ENCODE measurements at regions not wholly inside any gene's neighbourhood (a gene's known extent, or its start where the extent isn't known, plus 50 kb on each side); places are given as distances from the start of the nearest gene placed in this dataset.

DNA sequence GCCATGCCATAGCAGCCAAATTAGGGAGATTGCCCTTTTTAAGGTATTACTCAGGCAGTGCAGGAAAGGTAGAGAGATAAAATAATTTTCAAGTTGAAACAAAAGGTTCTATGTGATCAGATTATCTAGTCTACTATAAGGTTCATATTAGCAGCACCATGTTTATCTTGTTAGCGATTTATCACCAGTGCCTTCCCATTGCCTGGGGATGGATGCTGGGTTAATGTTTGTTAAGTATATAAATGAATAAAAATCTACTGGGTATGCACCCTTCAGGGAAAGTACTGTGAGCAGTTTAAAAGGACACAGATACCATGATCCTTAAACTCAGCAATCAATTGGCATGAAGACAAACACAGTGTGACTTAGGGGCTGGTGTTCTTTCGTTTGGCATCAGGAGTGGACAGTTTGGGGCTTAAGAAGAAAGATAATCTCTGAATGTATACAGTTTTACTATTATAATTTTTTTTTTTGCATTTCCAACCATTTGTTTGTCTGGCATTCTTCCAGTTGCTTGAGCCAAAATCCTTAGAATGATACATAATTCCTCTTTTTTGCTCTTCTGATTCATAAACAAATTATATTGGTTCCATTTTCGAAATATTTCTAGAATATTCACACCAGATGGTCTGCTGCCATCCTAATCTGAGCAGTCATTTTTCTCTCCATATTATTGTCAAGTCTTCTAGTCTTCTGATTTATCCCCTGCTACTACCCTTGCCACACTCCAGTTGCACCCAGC is 512.8 kb upstream of the SLC8A1 start:
- no peaks in the 10 kb centered on the region for H3F3A ChIP-seq (ENCODE audit: low read depth)
- no peak for TF ChIP-seq CTCF (IDR thresholded peaks at IDR 0.05)
- no peak for TF ChIP-seq EZH2phosphoT487 (IDR thresholded peaks at IDR 0.05)
- TF ChIP-seq EZH2 (IDR thresholded peaks at IDR 0.05), result no peak
- peaks cover 5% of the 10 kb centered on the region for H3K4me1 ChIP-seq
- H3K9me3 Mint-ChIP-seq, result peaks cover 3% of the 10 kb centered on the region
- no peak overlapping the region for H3K27ac ChIP-seq
- no peaks in the 10 kb centered on the region for H3K9me3 ChIP-seq (ENCODE audit: low read depth)
- no peak overlapping the region for H3K4me3 Mint-ChIP-seq
- no peak overlapping the region for H3K27ac Mint-ChIP-seq
- no peak for DNase-seq (ENCODE audit: low spot score)
- H3K9ac ChIP-seq, result no peak overlapping the region
- H3K4me2 ChIP-seq, result no peak overlapping the region
- H4K20me1 ChIP-seq (ENCODE audit: low read depth), result no peaks in the 10 kb centered on the region
- H3K27me3 Mint-ChIP-seq (ENCODE audit: insufficient read depth, low read depth), result peaks cover 2% of the 10 kb centered on the region
- H3K27me3 ChIP-seq, result no peaks in the 10 kb centered on the region
- H3K36me3 ChIP-seq, result no peaks in the 10 kb centered on the region
- H3K4me1 Mint-ChIP-seq, result no peaks in the 10 kb centered on the region
- no peak overlapping the region for H3K4me3 ChIP-seq
- H3K36me3 Mint-ChIP-seq, result no peaks in the 10 kb centered on the region
- no peaks in the 10 kb centered on the region for H3K79me2 ChIP-seq (ENCODE audit: low read depth)
- no peak overlapping the region for H2AFZ ChIP-seq (replicated peaks)

DNA sequence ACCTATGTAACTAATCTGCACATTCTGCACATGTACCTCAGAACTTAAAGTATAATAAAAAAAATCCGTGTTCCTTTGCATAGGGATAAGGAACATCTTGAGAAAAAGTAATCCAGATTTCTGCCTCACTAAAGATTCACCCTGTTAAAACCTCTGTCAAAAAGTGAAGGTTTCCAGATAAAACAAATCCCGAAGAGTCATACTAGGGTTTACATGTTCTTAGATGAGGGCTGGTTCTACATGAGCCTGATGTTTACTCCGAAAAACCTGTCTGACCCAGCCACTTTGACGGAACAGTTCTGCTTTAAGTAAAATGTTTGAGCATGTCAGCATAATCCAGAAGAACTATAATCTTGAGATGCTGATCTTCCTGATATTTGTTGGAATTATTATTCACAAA is 515.6 kb upstream of the SLC8A1 start:
- H3K4me1 ChIP-seq, result no peaks in the 10 kb centered on the region
- no peaks in the 10 kb centered on the region for H3K79me2 ChIP-seq (ENCODE audit: low read depth)
- H3K9ac ChIP-seq, result no peak overlapping the region
- no peaks in the 10 kb centered on the region for H4K20me1 ChIP-seq (ENCODE audit: low read depth)
- Mint-ChIP-seq H3K4me3 (no peak overlapping the region), H3K27me3 (ENCODE audit: insufficient read depth, low read depth) (peaks cover 2% of the 10 kb centered on the region), H3K9me3 (peaks cover 3% of the 10 kb centered on the region), H3K4me1 (no peaks in the 10 kb centered on the region), H3K36me3 (no peaks in the 10 kb centered on the region), H3K27ac (no peak overlapping the region)
- TF ChIP-seq CTCF (IDR thresholded peaks at IDR 0.05), result no peak
- TF ChIP-seq EZH2 (IDR thresholded peaks at IDR 0.05), result no peak
- TF ChIP-seq EZH2phosphoT487 (IDR thresholded peaks at IDR 0.05), result no peak
- no peak overlapping the region for H3K4me3 ChIP-seq
- H3K27me3 ChIP-seq, result no peaks in the 10 kb centered on the region
- H3F3A ChIP-seq (ENCODE audit: low read depth), result no peaks in the 10 kb centered on the region
- H3K4me2 ChIP-seq, result no peak overlapping the region
- no peak overlapping the region for H2AFZ ChIP-seq (replicated peaks)
- no peaks in the 10 kb centered on the region for H3K9me3 ChIP-seq (ENCODE audit: low read depth)
- H3K27ac ChIP-seq, result no peak overlapping the region
- no peaks in the 10 kb centered on the region for H3K36me3 ChIP-seq
- DNase-seq (ENCODE audit: low spot score), result no peak

DNA sequence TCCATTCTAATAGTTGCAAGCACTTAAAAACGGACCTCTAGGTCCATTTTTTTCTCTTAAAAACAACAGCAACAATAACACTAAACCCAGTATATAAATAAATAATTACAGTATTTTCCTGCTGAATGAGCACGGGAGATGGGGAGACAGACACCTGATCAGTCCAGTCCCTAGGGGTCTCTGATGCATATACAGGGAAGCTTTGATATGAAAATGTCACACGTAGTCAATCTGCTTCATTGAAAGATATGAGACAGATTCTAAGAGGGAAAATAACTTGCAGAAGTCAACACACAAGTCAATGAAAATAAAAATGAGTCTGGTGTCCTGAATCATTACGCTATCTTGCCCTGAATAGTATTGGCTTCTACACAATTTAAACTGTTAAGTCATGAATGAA is 523.3 kb upstream of the SLC8A1 start:
- DNase-seq (ENCODE audit: low spot score), result no peak
- Histone ChIP-seq H3K9me3 (ENCODE audit: low read depth) (no peaks in the 10 kb centered on the region), H3K4me2 (no peak overlapping the region), H3F3A (ENCODE audit: low read depth) (no peaks in the 10 kb centered on the region), H3K4me3 (no peak overlapping the region), H3K4me1 (no peaks in the 10 kb centered on the region), H3K36me3 (no peaks in the 10 kb centered on the region), H2AFZ (replicated peaks) (no peak overlapping the region), H4K20me1 (ENCODE audit: low read depth) (no peaks in the 10 kb centered on the region), H3K27ac (no peak overlapping the region), H3K27me3 (no peaks in the 10 kb centered on the region), H3K79me2 (ENCODE audit: low read depth) (no peaks in the 10 kb centered on the region), H3K9ac (no peak overlapping the region)
- Mint-ChIP-seq H3K36me3 (no peaks in the 10 kb centered on the region), H3K9me3 (peaks cover 3% of the 10 kb centered on the region), H3K27me3 (ENCODE audit: insufficient read depth, low read depth) (peaks cover 2% of the 10 kb centered on the region), H3K4me1 (no peaks in the 10 kb centered on the region), H3K4me3 (no peak overlapping the region), H3K27ac (no peak overlapping the region)
- TF ChIP-seq EZH2 (IDR thresholded peaks at IDR 0.05), result no peak
- no peak for TF ChIP-seq EZH2phosphoT487 (IDR thresholded peaks at IDR 0.05)
- TF ChIP-seq CTCF (IDR thresholded peaks at IDR 0.05), result no peak

Measured in neural progenitor cell (in vitro differentiated cells).